ENCODE measurements at regions not wholly inside any gene's neighbourhood (a gene's known extent, or its start where the extent isn't known, plus 50 kb on each side); places are given as distances from the start of the nearest gene placed in this dataset.

- Histone ChIP-seq H3K79me2 (ENCODE audit: insufficient read depth, low read length) (no peaks in the 10 kb centered on the region), H3K4me3 (ENCODE audit: insufficient read depth, low read length, poor library complexity, severe bottlenecking) (no peak overlapping the region), H3K27ac (ENCODE audit: low read depth, low read length) (no peak overlapping the region), H2AFZ (ENCODE audit: low read depth, low read length, severe bottlenecking) (no peak overlapping the region), H3K9me3 (ENCODE audit: insufficient read depth, low read length) (no peaks in the 10 kb centered on the region), H3K9ac (ENCODE audit: low read length) (no peak overlapping the region), H3K9me2 (replicated peaks; ENCODE audit: insufficient read depth, low read length) (no peaks in the 10 kb centered on the region), H3K27me3 (ENCODE audit: low read length) (no peaks in the 10 kb centered on the region), H3K4me2 (ENCODE audit: low read depth, low read length, poor library complexity, severe bottlenecking) (no peak overlapping the region), H3K36me3 (ENCODE audit: low read length) (no peaks in the 10 kb centered on the region), H4K20me1 (ENCODE audit: low read depth, low read length) (no peaks in the 10 kb centered on the region), H3F3A (ENCODE audit: insufficient read depth) (no peaks in the 10 kb centered on the region)
- TF ChIP-seq, protein P1, sequence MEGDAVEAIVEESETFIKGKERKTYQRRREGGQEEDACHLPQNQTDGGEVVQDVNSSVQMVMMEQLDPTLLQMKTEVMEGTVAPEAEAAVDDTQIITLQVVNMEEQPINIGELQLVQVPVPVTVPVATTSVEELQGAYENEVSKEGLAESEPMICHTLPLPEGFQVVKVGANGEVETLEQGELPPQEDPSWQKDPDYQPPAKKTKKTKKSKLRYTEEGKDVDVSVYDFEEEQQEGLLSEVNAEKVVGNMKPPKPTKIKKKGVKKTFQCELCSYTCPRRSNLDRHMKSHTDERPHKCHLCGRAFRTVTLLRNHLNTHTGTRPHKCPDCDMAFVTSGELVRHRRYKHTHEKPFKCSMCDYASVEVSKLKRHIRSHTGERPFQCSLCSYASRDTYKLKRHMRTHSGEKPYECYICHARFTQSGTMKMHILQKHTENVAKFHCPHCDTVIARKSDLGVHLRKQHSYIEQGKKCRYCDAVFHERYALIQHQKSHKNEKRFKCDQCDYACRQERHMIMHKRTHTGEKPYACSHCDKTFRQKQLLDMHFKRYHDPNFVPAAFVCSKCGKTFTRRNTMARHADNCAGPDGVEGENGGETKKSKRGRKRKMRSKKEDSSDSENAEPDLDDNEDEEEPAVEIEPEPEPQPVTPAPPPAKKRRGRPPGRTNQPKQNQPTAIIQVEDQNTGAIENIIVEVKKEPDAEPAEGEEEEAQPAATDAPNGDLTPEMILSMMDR (IDR thresholded peaks at IDR 0.05; ENCODE audit: insufficient read depth, low read length, poor library complexity, severe bottlenecking) = no peak
- TF ChIP-seq EZH2phosphoT487 (conservative IDR thresholded peaks at IDR 0.05; ENCODE audit: low read length) = no peak
These were observed 191.7 kb upstream of the NAALADL2 start for GRCh38 chr3:174667386-174667785.

DNA sequence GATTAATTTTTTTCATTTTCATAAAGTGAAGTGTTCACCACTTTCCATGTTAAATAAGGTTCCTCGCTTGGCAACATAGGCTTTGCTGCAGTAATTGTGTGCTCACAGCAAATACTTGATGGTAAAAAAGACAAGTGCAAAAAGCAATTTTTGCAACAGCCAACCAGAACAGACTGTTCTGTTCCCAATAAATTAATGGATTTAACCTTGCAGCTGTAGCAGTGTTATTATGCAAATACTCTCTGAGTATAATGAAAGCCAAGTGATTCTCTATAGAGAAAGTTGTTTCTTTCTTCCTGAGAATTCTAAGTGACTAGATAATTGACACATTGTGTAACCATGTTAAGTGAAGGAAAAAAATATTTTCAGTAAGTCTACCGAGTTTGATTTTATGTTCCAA is 183.7 kb upstream of the NAALADL2 start:
- Histone ChIP-seq H3F3A (ENCODE audit: insufficient read depth) (no peaks in the 10 kb centered on the region), H4K20me1 (ENCODE audit: low read depth, low read length) (no peaks in the 10 kb centered on the region), H3K27ac (ENCODE audit: low read depth, low read length) (no peak overlapping the region), H3K79me2 (ENCODE audit: insufficient read depth, low read length) (no peaks in the 10 kb centered on the region), H3K27me3 (ENCODE audit: low read length) (no peaks in the 10 kb centered on the region), H3K4me3 (ENCODE audit: insufficient read depth, low read length, poor library complexity, severe bottlenecking) (no peak overlapping the region), H3K9me2 (replicated peaks; ENCODE audit: insufficient read depth, low read length) (no peaks in the 10 kb centered on the region), H3K9ac (ENCODE audit: low read length) (no peak overlapping the region), H3K4me2 (ENCODE audit: low read depth, low read length, poor library complexity, severe bottlenecking) (no peak overlapping the region), H2AFZ (ENCODE audit: low read depth, low read length, severe bottlenecking) (no peak overlapping the region), H3K9me3 (ENCODE audit: insufficient read depth, low read length) (no peaks in the 10 kb centered on the region), H3K36me3 (ENCODE audit: low read length) (no peaks in the 10 kb centered on the region)
- TF ChIP-seq, protein P1 (IDR thresholded peaks at IDR 0.05; ENCODE audit: insufficient read depth, low read length, poor library complexity, severe bottlenecking) = no peak
- TF ChIP-seq EZH2phosphoT487 (conservative IDR thresholded peaks at IDR 0.05; ENCODE audit: low read length) = no peak

- Histone ChIP-seq H3K9me2 (replicated peaks; ENCODE audit: insufficient read depth, low read length) (no peaks in the 10 kb centered on the region), H3K27me3 (ENCODE audit: low read length) (no peaks in the 10 kb centered on the region), H3K9ac (ENCODE audit: low read length) (no peak overlapping the region), H3K9me3 (ENCODE audit: insufficient read depth, low read length) (no peaks in the 10 kb centered on the region), H3K27ac (ENCODE audit: low read depth, low read length) (no peak overlapping the region), H2AFZ (ENCODE audit: low read depth, low read length, severe bottlenecking) (no peak overlapping the region), H3K4me3 (ENCODE audit: insufficient read depth, low read length, poor library complexity, severe bottlenecking) (no peak overlapping the region), H4K20me1 (ENCODE audit: low read depth, low read length) (no peaks in the 10 kb centered on the region), H3K4me2 (ENCODE audit: low read depth, low read length, poor library complexity, severe bottlenecking) (no peak overlapping the region), H3K36me3 (ENCODE audit: low read length) (no peaks in the 10 kb centered on the region), H3F3A (ENCODE audit: insufficient read depth) (no peaks in the 10 kb centered on the region), H3K79me2 (ENCODE audit: insufficient read depth, low read length) (no peaks in the 10 kb centered on the region)
- TF ChIP-seq, protein P1 (IDR thresholded peaks at IDR 0.05; ENCODE audit: insufficient read depth, low read length, poor library complexity, severe bottlenecking) = no peak
- no peak for TF ChIP-seq EZH2phosphoT487 (conservative IDR thresholded peaks at IDR 0.05; ENCODE audit: low read length)
These were observed 177.3 kb upstream of the NAALADL2 start for GRCh38 chr3:174681784-174682183.
